K562 (cell line): ENCODE measurements at regions not wholly inside any gene's neighbourhood (a gene's known extent, or its start where the extent isn't known, plus 50 kb on each side); places are given as distances from the start of the nearest gene placed in this dataset.

Source experiments
- ATAC-seq: fragments of 200-7000 bp; cut with Tn5 transposase; 3 replicates; pipeline ENCODE4 v1.9.1; 2020; ENCODE audit warnings: moderate library complexity
- BruUV-seq: library from RNA; stranded (reverse); fragments of 400-500 nt; replicated peaks from 2 replicates; lab custom pipeline; 2021; lab: Mats Ljungman, UMichigan
- CTCF ChIA-PET: fragments of 300-600 bp; formaldehyde crosslinking; extraction: SDS; loops from one replicate; lab custom pipeline; 2021; ENCODE audit warnings: low intra/inter-chr PET ratio; lab: Yijun Ruan, JAX
- POLR2A ChIA-PET: fragments of 300-600, 350-650 bp; sonication (Branson Sonifier 250); formaldehyde crosslinking; extraction: SDS; loops from one replicate; lab custom pipeline; 2021; ENCODE audit warnings: antibody characterized with exemption, inconsistent platforms; lab: Yijun Ruan, JAX
- DNase-seq, 4 experiments: peaks; one replicate each; pipeline versions ENCODE4 v3.0.0 to v3.0.0-alpha.2; 2011 to 2018; ENCODE audit warnings: low spot score in 3 of 4, mixed read lengths in 3 of 4; ENCODE audit errors: extremely low read depth in 1 of 4
- FAIRE-seq: peaks from 2 replicates; lab custom pipeline; 2011; peaks lifted over from hg19 to GRCh38; lab: Jason Lieb, UNC
- H2AFZ ChIP-seq: 2 replicates; pipeline ENCODE4 v1.6.0; 2011; ENCODE audit warnings: low read depth, low read length, control low read depth, inconsistent platforms
- H3K27ac ChIP-seq: fragments of 200-600 bp; 3 replicates; pipeline ENCODE4 v1.8.0; 2011; ENCODE audit warnings: low read depth, mild to moderate bottlenecking, control low read depth, inconsistent platforms, low read length, moderate library complexity, mixed read lengths; ENCODE audit errors: extremely low read depth
- H3K27me3 ChIP-seq, 2 experiments: fragments of 300-600 bp in 1 of 2; 2 replicates in 1 of 2; 3 replicates in 1 of 2; pipeline versions ENCODE4 v1.6.0 to v1.8.0; 2011; ENCODE audit warnings: inconsistent platforms in 2 of 2, low read length in 2 of 2, mild to moderate bottlenecking in 1 of 2, mixed read lengths in 1 of 2, moderate library complexity in 1 of 2; ENCODE audit not compliant: control insufficient read depth in 2 of 2, insufficient read depth in 2 of 2
- H3K36me3 ChIP-seq: fragments of 300-600 bp; 3 replicates; pipeline ENCODE4 v1.8.0; 2011; ENCODE audit warnings: mild to moderate bottlenecking, low read length, inconsistent platforms; ENCODE audit not compliant: control insufficient read depth, insufficient read depth
- H3K4me1 ChIP-seq, 2 experiments: fragments of 200-600 bp in 1 of 2; replicated peaks in 1 of 2; 2 replicates in 1 of 2; 3 replicates in 1 of 2; pipeline versions ENCODE4 v1.5.1 to v1.8.0; 2011; ENCODE audit warnings: inconsistent platforms in 2 of 2, low read length in 2 of 2, mild to moderate bottlenecking in 1 of 2, mixed read lengths in 1 of 2, moderate library complexity in 1 of 2; ENCODE audit not compliant: control insufficient read depth in 2 of 2, insufficient read depth in 2 of 2
- H3K4me2 ChIP-seq: 2 replicates; pipeline ENCODE4 v1.6.1; 2011; ENCODE audit warnings: low read length, control low read depth, inconsistent platforms, mixed read lengths; ENCODE audit not compliant: insufficient read depth
- H3K4me3 ChIP-seq: fragments of 200-600 bp; sonication (generic), shearing (Covaris generic); 2 replicates; pipeline ENCODE4 v1.5.1; 2016; ENCODE audit warnings: control low read depth, inconsistent platforms
- H3K79me2 ChIP-seq: fragments of 200-600 bp; 3 replicates; pipeline ENCODE4 v1.8.0; 2011; ENCODE audit warnings: low read length, inconsistent platforms; ENCODE audit not compliant: control insufficient read depth, insufficient read depth
- H3K9ac ChIP-seq, 2 experiments: 2 replicates each; pipeline versions ENCODE4 v1.6.0 to v1.6.1; 2011; ENCODE audit warnings: low read depth in 2 of 2, low read length in 2 of 2, control low read depth in 1 of 2, inconsistent platforms in 1 of 2, mild to moderate bottlenecking in 1 of 2, mixed read lengths in 1 of 2; ENCODE audit not compliant: insufficient read depth in 1 of 2
- H3K9me1 ChIP-seq: one replicate; pipeline ENCODE4 v1.6.0; 2011; ENCODE audit warnings: inconsistent platforms, mild to moderate bottlenecking, low read length, moderate library complexity; ENCODE audit not compliant: control insufficient read depth, insufficient read depth
- H3K9me3 ChIP-seq: replicated peaks from 2 replicates; pipeline ENCODE4 v1.5.1; 2011; ENCODE audit warnings: low read depth, low read length, inconsistent platforms; ENCODE audit not compliant: control insufficient read depth, insufficient read depth
- H4K20me1 ChIP-seq: replicated peaks from 2 replicates; pipeline ENCODE4 v1.6.1; 2011; ENCODE audit warnings: low read length, inconsistent platforms, mixed read lengths; ENCODE audit not compliant: control insufficient read depth, insufficient read depth
- E2F1 ChIP-seq: sonication (generic); formaldehyde crosslinking; IDR thresholded peaks from 2 replicates; pipeline ENCODE4 v1.8.1; 2023; ENCODE audit warnings: mild to moderate bottlenecking, missing genetic modification reagents, moderate library complexity
- ID3 ChIP-seq, 2 experiments: fragments of 250-450 bp in 1 of 2; fragments of 450-650 bp in 1 of 2; sonication (Bioruptor Pico) in 1 of 2; IDR thresholded peaks; 2 replicates each; pipeline versions ENCODE4 v1.6.1 to v1.8.0; 2016 to 2021; ENCODE audit warnings: mild to moderate bottlenecking in 2 of 2, moderate library complexity in 2 of 2, missing compliant biosample characterization in 1 of 2, missing genetic modification characterization in 1 of 2
- RFX5 ChIP-seq: IDR thresholded peaks from 2 replicates; pipeline ENCODE4 v1.6.1; 2011; ENCODE audit warnings: low read depth, mild to moderate bottlenecking, improper control_type of control experiment, low read length
- ZFP1 ChIP-seq: fragments of 450-650 bp; formaldehyde crosslinking; IDR thresholded peaks from 2 replicates; pipeline ENCODE4 v1.4.0; 2020; ENCODE audit warnings: mild to moderate bottlenecking, mixed read lengths
- ZNF518B ChIP-seq: fragments of 250-450 bp; sonication (Bioruptor Pico); IDR thresholded peaks from 2 replicates; pipeline ENCODE4 v1.5.0; 2021; ENCODE audit warnings: mild to moderate bottlenecking, moderate library complexity
- in situ Hi-C: fragments of 300-500 bp; cut with MboI; formaldehyde crosslinking; loops from 4 replicates; pipeline ENCODE4 v1.15.0; 2018; ENCODE audit warnings: inconsistent platforms, mixed read lengths
- intact Hi-C: fragments of 100-400 bp; cut with micrococcal nuclease; formaldehyde crosslinking; loops from 2 replicates; pipeline ENCODE4 v1.14.2; 2022

GRCh38 chr7:14073988-14074387 is 84.5 kb upstream of the ETV1 start:
- Histone ChIP-seq H2AFZ (no peak overlapping the region), H3K4me1 (no peaks in the 10 kb centered on the region), H4K20me1 (no peaks in the 10 kb centered on the region), H3K79me2 (no peaks in the 10 kb centered on the region), H3K27ac (no peak overlapping the region), H3K36me3 (no peaks in the 10 kb centered on the region), H3K4me3 (no peak overlapping the region), H3K4me2 (no peak overlapping the region), H3K9me1 (no peaks in the 10 kb centered on the region), H3K27me3 (no peaks in the 10 kb centered on the region), H3K9ac (no peak overlapping the region), H3K9me3 (no peaks in the 10 kb centered on the region)
- TF ChIP-seq ZFP1 (CRISPR knock-in tag) (no peak), ID3 (CRISPR knock-in tag; IDR thresholded peaks at IDR 0.05) (no peak), ID3 (tag; IDR thresholded peaks at IDR 0.05) (no peak), E2F1 (CRISPR knock-in tag) (no peak), ZNF518B (CRISPR knock-in tag) (no peak), RFX5 (no peak)
- in situ Hi-C loops (no loop called here), intact Hi-C loops (no loop called here)
- ATAC-seq (no peak), DNase-seq (no peak), FAIRE-seq (no peak)
- BruUV-seq = no TSS peak
- ChIA-PET CTCF (no interaction called here), POLR2A (no interaction called here)
